ENCODE measurements at regions not wholly inside any gene's neighbourhood (a gene's known extent, or its start where the extent isn't known, plus 50 kb on each side); places are given as distances from the start of the nearest gene placed in this dataset.

- Histone ChIP-seq H3K4me1 (ENCODE audit: insufficient read depth) (no peaks in the 10 kb centered on the region), H2AFZ (no peak overlapping the region), H3K36me3 (ENCODE audit: insufficient read depth) (no peaks in the 10 kb centered on the region), H3K79me2 (replicated peaks; ENCODE audit: insufficient read depth) (no peaks in the 10 kb centered on the region), H3K4me3 (no peak overlapping the region), H3K27ac (ENCODE audit: low read depth) (no peak overlapping the region), H3K9me2 (ENCODE audit: insufficient read depth) (no peaks in the 10 kb centered on the region; the same call in none of the 2 replicates), H3K27me3 (ENCODE audit: insufficient read depth) (no peaks in the 10 kb centered on the region), H4K20me1 (replicated peaks; ENCODE audit: insufficient read depth) (no peaks in the 10 kb centered on the region), H3F3A (replicated peaks; ENCODE audit: low read depth) (no peaks in the 10 kb centered on the region), H3K4me2 (no peak overlapping the region)
- Mint-ChIP-seq H3K4me1 (no peaks in the 10 kb centered on the region), H3K9me3 (no peaks in the 10 kb centered on the region), H3K36me3 (ENCODE audit: low read depth) (no peaks in the 10 kb centered on the region), H3K4me3 (no peak overlapping the region), H3K27me3 (ENCODE audit: insufficient read depth, low read depth, poor library complexity) (no peaks in the 10 kb centered on the region), H3K27ac (no peak overlapping the region)
- TF ChIP-seq ZNF331 (CRISPR knock-in tag; IDR thresholded peaks at IDR 0.05; ENCODE audit: low read depth) (no peak), NANOG (IDR thresholded peaks at IDR 0.05; ENCODE audit: borderline replicate concordance) (no peak), REST (IDR thresholded peaks at IDR 0.05; ENCODE audit: unreplicated experiment) (no peak), ZNF114 (CRISPR knock-in tag; IDR thresholded peaks at IDR 0.05) (no peak), POLR2AphosphoS5 (IDR thresholded peaks at IDR 0.05; ENCODE audit: low read depth) (no peak), EZH2phosphoT487 (IDR thresholded peaks at IDR 0.05; ENCODE audit: unreplicated experiment) (no peak), STAT1 (IDR thresholded peaks at IDR 0.05; ENCODE audit: unreplicated experiment) (no peak), JUNB (IDR thresholded peaks at IDR 0.05; ENCODE audit: unreplicated experiment) (no peak)
- TF ChIP-seq, protein P1, sequence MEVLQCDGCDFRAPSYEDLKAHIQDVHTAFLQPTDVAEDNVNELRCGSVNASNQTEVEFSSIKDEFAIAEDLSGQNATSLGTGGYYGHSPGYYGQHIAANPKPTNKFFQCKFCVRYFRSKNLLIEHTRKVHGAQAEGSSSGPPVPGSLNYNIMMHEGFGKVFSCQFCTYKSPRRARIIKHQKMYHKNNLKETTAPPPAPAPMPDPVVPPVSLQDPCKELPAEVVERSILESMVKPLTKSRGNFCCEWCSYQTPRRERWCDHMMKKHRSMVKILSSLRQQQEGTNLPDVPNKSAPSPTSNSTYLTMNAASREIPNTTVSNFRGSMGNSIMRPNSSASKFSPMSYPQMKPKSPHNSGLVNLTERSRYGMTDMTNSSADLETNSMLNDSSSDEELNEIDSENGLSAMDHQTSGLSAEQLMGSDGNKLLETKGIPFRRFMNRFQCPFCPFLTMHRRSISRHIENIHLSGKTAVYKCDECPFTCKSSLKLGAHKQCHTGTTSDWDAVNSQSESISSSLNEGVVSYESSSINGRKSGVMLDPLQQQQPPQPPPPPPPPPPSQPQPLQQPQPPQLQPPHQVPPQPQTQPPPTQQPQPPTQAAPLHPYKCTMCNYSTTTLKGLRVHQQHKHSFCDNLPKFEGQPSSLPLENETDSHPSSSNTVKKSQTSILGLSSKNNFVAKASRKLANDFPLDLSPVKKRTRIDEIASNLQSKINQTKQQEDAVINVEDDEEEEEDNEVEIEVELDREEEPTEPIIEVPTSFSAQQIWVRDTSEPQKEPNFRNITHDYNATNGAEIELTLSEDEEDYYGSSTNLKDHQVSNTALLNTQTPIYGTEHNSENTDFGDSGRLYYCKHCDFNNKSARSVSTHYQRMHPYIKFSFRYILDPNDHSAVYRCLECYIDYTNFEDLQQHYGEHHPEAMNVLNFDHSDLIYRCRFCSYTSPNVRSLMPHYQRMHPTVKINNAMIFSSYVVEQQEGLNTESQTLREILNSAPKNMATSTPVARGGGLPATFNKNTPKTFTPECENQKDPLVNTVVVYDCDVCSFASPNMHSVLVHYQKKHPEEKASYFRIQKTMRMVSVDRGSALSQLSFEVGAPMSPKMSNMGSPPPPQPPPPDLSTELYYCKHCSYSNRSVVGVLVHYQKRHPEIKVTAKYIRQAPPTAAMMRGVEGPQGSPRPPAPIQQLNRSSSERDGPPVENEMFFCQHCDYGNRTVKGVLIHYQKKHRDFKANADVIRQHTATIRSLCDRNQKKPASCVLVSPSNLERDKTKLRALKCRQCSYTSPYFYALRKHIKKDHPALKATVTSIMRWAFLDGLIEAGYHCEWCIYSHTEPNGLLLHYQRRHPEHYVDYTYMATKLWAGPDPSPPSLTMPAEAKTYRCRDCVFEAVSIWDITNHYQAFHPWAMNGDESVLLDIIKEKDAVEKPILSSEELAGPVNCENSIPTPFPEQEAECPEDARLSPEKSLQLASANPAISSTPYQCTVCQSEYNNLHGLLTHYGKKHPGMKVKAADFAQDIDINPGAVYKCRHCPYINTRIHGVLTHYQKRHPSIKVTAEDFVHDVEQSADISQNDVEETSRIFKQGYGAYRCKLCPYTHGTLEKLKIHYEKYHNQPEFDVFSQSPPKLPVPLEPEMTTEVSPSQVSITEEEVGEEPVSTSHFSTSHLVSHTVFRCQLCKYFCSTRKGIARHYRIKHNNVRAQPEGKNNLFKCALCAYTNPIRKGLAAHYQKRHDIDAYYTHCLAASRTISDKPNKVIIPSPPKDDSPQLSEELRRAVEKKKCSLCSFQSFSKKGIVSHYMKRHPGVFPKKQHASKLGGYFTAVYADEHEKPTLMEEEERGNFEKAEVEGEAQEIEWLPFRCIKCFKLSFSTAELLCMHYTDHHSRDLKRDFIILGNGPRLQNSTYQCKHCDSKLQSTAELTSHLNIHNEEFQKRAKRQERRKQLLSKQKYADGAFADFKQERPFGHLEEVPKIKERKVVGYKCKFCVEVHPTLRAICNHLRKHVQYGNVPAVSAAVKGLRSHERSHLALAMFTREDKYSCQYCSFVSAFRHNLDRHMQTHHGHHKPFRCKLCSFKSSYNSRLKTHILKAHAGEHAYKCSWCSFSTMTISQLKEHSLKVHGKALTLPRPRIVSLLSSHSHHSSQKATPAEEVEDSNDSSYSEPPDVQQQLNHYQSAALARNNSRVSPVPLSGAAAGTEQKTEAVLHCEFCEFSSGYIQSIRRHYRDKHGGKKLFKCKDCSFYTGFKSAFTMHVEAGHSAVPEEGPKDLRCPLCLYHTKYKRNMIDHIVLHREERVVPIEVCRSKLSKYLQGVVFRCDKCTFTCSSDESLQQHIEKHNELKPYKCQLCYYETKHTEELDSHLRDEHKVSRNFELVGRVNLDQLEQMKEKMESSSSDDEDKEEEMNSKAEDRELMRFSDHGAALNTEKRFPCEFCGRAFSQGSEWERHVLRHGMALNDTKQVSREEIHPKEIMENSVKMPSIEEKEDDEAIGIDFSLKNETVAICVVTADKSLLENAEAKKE (CRISPR knock-in tag; IDR thresholded peaks at IDR 0.05): no peak
- TF ChIP-seq, protein P2, sequence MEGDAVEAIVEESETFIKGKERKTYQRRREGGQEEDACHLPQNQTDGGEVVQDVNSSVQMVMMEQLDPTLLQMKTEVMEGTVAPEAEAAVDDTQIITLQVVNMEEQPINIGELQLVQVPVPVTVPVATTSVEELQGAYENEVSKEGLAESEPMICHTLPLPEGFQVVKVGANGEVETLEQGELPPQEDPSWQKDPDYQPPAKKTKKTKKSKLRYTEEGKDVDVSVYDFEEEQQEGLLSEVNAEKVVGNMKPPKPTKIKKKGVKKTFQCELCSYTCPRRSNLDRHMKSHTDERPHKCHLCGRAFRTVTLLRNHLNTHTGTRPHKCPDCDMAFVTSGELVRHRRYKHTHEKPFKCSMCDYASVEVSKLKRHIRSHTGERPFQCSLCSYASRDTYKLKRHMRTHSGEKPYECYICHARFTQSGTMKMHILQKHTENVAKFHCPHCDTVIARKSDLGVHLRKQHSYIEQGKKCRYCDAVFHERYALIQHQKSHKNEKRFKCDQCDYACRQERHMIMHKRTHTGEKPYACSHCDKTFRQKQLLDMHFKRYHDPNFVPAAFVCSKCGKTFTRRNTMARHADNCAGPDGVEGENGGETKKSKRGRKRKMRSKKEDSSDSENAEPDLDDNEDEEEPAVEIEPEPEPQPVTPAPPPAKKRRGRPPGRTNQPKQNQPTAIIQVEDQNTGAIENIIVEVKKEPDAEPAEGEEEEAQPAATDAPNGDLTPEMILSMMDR (conservative IDR thresholded peaks at IDR 0.05; ENCODE audit: low read depth in 2 of 2): no peak
- TF ChIP-seq, protein P3, sequence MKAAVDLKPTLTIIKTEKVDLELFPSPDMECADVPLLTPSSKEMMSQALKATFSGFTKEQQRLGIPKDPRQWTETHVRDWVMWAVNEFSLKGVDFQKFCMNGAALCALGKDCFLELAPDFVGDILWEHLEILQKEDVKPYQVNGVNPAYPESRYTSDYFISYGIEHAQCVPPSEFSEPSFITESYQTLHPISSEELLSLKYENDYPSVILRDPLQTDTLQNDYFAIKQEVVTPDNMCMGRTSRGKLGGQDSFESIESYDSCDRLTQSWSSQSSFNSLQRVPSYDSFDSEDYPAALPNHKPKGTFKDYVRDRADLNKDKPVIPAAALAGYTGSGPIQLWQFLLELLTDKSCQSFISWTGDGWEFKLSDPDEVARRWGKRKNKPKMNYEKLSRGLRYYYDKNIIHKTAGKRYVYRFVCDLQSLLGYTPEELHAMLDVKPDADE (IDR thresholded peaks at IDR 0.05): no peak
- ATAC-seq (no peak), DNase-seq (ENCODE audit: low spot score) (no peak)
Measured at GRCh38 chr4:11542952-11543351, 114.3 kb upstream of the HS3ST1 start.
